ENCODE measurements at regions not wholly inside any gene's neighbourhood (a gene's known extent, or its start where the extent isn't known, plus 50 kb on each side); places are given as distances from the start of the nearest gene placed in this dataset.

DNA sequence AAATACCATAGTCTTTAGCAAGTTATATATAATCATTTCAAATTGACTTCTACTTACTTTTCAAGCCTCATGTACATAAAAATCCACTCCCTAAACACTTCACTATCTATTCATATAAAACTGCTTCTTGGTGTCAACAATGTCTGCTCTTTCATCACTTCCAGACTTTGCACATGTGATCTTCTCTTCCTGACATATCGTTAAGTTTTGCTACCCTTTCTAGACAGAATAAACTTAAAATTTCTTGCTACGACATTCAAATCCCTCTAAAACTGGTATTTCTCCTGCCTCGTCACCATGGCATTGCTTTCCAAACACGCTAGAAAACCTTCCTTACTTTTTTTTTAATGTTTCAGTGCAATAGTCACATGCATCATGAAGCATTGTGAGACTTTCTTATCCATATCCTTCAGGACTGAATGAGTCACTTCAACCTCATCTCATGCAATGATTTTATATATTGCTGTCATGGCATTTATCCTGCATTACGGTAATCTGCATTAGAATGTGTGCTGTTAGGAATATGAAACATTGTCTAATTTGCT is 122.8 kb downstream of the GMNC start:
- TF ChIP-seq, protein P1, sequence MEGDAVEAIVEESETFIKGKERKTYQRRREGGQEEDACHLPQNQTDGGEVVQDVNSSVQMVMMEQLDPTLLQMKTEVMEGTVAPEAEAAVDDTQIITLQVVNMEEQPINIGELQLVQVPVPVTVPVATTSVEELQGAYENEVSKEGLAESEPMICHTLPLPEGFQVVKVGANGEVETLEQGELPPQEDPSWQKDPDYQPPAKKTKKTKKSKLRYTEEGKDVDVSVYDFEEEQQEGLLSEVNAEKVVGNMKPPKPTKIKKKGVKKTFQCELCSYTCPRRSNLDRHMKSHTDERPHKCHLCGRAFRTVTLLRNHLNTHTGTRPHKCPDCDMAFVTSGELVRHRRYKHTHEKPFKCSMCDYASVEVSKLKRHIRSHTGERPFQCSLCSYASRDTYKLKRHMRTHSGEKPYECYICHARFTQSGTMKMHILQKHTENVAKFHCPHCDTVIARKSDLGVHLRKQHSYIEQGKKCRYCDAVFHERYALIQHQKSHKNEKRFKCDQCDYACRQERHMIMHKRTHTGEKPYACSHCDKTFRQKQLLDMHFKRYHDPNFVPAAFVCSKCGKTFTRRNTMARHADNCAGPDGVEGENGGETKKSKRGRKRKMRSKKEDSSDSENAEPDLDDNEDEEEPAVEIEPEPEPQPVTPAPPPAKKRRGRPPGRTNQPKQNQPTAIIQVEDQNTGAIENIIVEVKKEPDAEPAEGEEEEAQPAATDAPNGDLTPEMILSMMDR (conservative IDR thresholded peaks at IDR 0.05 in 1 of 2, IDR thresholded peaks at IDR 0.05 in 1 of 2; ENCODE audit: extremely low read depth in 1 of 2, insufficient read depth in 1 of 2, low read depth in 1 of 2, low read length in 2 of 2) = no peak
- TF ChIP-seq EZH2 (IDR thresholded peaks at IDR 0.05; ENCODE audit: borderline replicate concordance, low read length) = no peak
